ENCODE measurements at regions not wholly inside any gene's neighbourhood (a gene's known extent, or its start where the extent isn't known, plus 50 kb on each side); places are given as distances from the start of the nearest gene placed in this dataset.

- TF ChIP-seq, protein P1, sequence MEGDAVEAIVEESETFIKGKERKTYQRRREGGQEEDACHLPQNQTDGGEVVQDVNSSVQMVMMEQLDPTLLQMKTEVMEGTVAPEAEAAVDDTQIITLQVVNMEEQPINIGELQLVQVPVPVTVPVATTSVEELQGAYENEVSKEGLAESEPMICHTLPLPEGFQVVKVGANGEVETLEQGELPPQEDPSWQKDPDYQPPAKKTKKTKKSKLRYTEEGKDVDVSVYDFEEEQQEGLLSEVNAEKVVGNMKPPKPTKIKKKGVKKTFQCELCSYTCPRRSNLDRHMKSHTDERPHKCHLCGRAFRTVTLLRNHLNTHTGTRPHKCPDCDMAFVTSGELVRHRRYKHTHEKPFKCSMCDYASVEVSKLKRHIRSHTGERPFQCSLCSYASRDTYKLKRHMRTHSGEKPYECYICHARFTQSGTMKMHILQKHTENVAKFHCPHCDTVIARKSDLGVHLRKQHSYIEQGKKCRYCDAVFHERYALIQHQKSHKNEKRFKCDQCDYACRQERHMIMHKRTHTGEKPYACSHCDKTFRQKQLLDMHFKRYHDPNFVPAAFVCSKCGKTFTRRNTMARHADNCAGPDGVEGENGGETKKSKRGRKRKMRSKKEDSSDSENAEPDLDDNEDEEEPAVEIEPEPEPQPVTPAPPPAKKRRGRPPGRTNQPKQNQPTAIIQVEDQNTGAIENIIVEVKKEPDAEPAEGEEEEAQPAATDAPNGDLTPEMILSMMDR (IDR thresholded peaks at IDR 0.05; ENCODE audit: low read depth, low read length): peak; percentile 65
- TF ChIP-seq EZH2phosphoT487 (IDR thresholded peaks at IDR 0.05; ENCODE audit: low read depth): no peak
Measured at GRCh38 chr2:163132850-163133249, 294.3 kb upstream of the KCNH7 start.

All from OCI-LY3 (cell line).